Fibroblast of the aortic adventitia (primary cell): ENCODE measurements at regions not wholly inside any gene's neighbourhood (a gene's known extent, or its start where the extent isn't known, plus 50 kb on each side); places are given as distances from the start of the nearest gene placed in this dataset.

Experiments
- DNase-seq: peaks from one replicate; pipeline ENCODE4 v3.0.0-alpha.2; 2010; ENCODE audit warnings: low read depth
- H3K4me3 ChIP-seq: 2 replicates; pipeline ENCODE4 v1.5.1; 2011; ENCODE audit warnings: low read depth, mild to moderate bottlenecking, control low read depth, low read length, moderate library complexity
- TF ChIP-seq, protein P1 (sequence below): IDR thresholded peaks from 2 replicates; pipeline ENCODE4 v1.5.1; 2011; ENCODE audit warnings: mild to moderate bottlenecking, low read length, control low read depth, inconsistent platforms; ENCODE audit not compliant: insufficient read depth

DNA sequence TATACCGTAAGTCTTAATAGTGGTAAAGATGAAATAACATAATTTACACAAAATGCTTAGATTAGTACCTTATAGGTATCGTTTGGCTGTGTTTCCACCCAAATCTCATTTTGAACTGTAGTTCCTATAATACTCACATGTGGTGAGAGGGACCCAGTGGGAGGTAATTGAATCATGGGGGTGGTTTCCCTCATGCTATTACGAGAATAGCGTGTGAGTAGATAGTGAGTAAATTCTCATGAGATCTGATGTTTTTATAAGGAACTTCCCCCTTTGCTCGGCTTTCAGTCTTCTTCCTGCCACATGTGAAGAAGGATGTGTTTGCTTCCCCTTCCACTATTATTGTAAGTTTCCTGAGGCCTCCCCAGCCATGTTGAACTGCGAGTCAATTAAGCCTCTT, 426.3 kb upstream of the POT1 start:
- DNase-seq: peak; percentile 45
- H3K4me3 ChIP-seq: no peak overlapping the region
- TF ChIP-seq, protein P1, sequence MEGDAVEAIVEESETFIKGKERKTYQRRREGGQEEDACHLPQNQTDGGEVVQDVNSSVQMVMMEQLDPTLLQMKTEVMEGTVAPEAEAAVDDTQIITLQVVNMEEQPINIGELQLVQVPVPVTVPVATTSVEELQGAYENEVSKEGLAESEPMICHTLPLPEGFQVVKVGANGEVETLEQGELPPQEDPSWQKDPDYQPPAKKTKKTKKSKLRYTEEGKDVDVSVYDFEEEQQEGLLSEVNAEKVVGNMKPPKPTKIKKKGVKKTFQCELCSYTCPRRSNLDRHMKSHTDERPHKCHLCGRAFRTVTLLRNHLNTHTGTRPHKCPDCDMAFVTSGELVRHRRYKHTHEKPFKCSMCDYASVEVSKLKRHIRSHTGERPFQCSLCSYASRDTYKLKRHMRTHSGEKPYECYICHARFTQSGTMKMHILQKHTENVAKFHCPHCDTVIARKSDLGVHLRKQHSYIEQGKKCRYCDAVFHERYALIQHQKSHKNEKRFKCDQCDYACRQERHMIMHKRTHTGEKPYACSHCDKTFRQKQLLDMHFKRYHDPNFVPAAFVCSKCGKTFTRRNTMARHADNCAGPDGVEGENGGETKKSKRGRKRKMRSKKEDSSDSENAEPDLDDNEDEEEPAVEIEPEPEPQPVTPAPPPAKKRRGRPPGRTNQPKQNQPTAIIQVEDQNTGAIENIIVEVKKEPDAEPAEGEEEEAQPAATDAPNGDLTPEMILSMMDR: no peak

DNA sequence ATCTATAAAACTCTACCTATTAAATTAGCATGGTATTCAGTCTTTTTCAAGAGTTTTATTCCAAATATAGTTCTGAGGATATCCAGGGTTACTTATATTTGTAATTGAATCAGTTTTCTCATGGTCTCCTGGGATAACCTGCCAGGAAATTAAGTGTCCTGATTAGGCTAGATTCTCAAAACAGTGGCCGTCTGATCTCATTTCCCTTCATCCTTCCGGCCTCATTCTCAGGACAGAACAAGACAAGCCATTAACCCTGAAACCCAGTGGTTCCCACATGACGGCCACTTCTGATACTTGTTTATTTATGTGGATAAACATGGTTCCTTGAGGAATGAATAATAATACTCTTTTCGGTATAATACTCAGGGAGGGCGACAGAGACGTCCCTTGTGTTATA, 417.6 kb upstream of the POT1 start:
- TF ChIP-seq, protein P1: no peak
- no peak overlapping the region for H3K4me3 ChIP-seq
- DNase-seq: no peak

- TF ChIP-seq, protein P1: no peak
- H3K4me3 ChIP-seq: no peak overlapping the region
- no peak for DNase-seq
These were observed 408.5 kb upstream of the POT1 start for GRCh38 chr7:125338110-125338509.

GRCh38 chr7:125336326-125336725, 406.7 kb upstream of the POT1 start:
- H3K4me3 ChIP-seq: no peak overlapping the region
- TF ChIP-seq, protein P1: no peak
- DNase-seq: no peak

DNA sequence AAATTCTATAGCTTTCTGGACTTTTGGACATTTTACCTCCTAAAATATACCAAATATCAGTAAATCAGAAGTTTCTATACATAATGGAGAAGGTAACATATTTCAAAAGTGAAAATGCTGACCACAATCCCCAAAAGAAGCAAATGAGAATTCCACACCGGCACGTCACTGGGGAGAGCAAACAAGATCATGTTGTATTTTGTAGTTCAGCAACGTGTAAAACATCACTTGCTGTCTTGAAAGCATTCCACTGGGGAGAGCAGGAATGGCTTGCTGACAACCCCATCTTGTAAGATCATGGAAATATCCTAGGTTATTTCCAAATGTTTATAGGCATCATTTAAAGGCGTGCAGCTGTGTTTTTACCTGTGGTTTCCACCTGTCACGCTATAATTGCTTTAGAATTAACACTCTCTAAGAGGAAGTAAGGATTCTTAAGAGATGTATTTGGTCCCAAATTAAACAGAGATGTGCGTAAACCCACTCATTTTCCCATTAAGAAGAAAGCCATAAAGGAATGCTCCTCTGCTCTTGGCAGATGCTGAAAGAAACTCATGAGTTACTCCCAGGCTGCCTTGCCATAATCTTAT, 397.1 kb upstream of the POT1 start:
- TF ChIP-seq, protein P1: no peak

GRCh38 chr7:125316466-125316865, 386.8 kb upstream of the POT1 start:
- no peak for DNase-seq
- no peak overlapping the region for H3K4me3 ChIP-seq
- TF ChIP-seq, protein P1: no peak

More for the DNA sequence above, 397.1 kb upstream of the POT1 start:
- H3K4me3 ChIP-seq: no peak overlapping the region
- DNase-seq: peak; percentile 4
